ENCODE measurements at regions not wholly inside any gene's neighbourhood (a gene's known extent, or its start where the extent isn't known, plus 50 kb on each side); places are given as distances from the start of the nearest gene placed in this dataset.
A peak's percentile ranks its signal among the peaks of the same experiment; 100 is the strongest.
"Not testable (repeated sequence)": the region's sequence is repeated elsewhere in the genome, so short reads cannot be mapped to it uniquely, and the experiment has no call there.

DNA sequence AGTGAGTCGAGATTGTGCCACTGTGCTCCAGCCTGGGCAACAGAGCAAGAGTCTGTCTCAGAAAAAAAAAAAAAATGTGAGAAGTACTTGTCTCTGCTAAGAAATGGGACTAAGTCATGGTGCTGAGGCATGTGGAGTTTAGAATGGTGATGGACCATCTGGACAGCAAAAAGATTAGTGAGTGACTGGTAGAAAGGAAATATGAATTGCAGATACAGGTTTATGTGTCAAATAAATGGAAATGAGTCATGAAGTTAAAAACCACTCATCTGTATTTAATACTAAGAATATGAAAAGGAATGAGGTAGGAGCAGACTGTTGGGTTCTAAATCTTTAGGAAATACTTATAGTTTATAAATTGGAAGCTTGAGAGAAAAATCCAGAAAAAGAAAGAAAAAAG lies 625.7 kb upstream of the ANKRD30A start:
- no peak for DNase-seq

DNA sequence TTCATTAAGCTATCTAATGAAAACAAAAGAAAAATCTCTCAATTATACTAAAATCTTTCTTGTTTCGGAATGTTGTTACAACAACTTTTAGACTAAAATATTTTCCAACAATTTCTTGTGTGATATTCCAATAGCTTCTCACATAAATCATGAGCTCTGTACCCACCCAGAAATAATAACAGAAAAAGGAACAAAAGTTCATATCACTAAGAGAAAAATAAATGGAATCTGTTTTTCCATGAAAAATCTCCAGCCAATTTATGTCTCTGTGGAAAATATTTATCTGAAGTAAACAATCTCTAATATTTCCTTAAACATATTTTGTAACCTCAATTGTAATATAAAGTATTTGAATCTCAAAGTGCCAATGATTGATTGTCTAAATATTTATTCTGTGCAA lies 628.6 kb upstream of the ANKRD30A start:
- DNase-seq = no peak

DNA sequence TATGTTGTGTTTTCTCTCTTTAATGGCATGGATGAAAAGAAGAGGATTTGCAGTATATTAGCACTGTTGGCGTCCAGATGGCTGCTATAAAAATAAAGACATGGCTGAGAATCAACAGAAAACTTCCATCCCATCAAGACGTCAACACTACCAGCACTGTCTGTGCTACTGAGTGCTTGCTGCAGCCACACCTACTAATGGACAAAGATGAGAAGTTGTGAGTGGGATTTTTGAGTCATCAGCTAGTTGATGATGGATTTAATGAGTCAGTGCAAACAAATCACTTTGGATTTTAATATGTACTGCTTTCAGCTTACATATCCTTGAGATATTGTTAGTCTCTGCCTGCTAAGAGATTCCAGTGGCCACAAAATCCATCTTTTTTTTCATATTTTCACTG lies 631.0 kb upstream of the ANKRD30A start:
- DNase-seq = peak in 2 of 56 donors; percentile 1

GRCh38 chr10:36493516-36493880 lies 631.9 kb upstream of the ANKRD30A start:
- no peak for DNase-seq

- no peak for DNase-seq
Observed at GRCh38 chr10:36492590-36493515, 632.5 kb upstream of the ANKRD30A start.

DNA sequence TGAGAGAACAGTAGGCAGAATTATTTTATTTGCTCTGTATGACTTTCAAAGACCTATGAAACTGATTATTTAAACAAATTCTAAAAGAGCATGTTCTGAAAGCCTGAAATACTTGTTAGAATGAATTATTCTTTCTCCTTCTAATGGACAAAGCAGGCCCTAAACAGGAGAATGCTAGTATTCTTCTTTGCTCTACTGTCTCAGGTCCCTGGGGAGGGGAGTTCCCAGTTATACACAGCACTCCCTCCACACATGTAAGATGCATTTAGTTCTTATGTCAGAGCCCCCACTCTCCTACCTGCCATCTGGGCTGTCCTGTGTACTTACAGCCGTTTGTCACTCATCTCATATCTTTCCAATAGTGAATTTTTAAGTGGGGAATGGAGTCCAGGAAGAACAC lies 633.5 kb upstream of the ANKRD30A start:
- DNase-seq = no peak

- no peak for DNase-seq
Observed at GRCh38 chr10:36489611-36490228, 635.7 kb upstream of the ANKRD30A start.

GRCh38 chr10:36489181-36489580 lies 636.2 kb upstream of the ANKRD30A start:
- DNase-seq = no peak

DNA sequence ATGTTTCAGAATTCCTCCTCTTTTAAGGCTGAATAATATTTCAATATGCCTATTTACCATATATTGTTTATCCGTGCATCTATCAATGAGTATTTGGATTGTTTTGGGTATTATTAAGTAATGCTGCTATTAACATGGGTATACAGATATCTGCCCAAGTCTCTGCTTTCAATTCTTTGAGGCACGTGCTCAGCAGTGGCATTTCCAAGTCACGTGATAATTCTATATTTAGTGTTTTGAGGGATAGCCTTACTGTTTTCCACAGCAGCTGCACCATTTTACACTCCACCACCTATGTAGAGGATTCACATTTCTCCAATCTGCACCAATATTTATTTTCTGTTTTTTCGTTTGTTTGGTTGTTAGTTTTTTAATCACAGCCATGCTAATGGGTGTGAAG lies 636.8 kb upstream of the ANKRD30A start:
- no peak for DNase-seq

DNA sequence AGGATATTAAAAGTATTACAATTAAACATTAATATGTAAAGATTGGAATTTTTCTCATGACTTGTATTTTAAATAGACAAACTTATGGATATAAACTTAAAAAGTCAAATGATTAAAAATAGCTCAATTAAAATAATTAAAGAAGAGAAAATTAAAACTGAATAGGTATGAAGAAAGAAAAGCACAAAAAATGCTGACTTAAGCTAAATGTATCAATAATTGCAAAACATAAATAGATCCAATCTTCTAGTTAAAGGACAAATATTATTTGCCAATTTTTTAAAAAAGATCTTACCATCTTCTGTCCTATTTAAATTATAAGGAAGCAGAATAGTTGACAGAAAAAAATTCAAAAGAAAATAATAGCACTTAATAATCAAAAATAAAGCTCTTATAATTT lies 646.3 kb upstream of the ANKRD30A start:
- no peak for DNase-seq

DNA sequence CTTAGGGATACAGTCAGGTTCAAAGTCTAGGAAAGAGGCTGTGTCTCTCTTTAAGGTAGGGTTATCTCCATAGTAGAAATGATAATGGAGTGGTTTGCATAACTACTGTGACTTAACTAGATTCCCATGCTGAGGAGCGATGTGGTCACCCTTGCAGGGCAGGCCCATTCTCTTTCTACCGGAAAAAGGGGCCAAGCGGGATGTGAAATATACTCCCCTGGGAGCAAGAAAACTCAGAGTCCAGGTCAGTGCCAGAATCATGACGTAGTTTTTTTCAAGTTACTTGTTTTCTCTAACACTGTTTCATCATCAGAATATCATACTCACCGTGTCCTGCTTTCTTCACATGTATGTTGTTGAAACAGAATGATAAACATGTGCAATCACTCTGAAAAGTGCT lies 649.0 kb upstream of the ANKRD30A start:
- DNase-seq = no peak

DNA sequence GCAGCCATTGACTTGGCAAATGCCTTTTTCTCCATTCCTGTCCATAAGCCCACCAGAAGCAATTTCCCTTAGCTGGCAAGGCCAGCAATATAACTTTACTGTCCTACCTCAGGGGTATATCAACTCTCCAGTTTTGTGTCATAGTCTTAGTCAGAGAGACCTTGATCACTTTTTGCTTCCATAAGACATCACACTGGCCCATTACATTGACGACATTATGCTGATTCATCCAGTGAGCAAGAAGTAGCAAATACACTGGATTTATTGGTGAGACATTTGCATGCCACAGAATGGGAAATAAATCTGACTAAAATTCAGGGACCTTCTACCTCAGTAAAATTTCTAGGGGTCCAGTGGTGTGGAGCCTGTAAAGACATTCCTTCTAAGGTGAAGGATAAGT lies 649.7 kb upstream of the ANKRD30A start:
- DNase-seq = no peak

DNA sequence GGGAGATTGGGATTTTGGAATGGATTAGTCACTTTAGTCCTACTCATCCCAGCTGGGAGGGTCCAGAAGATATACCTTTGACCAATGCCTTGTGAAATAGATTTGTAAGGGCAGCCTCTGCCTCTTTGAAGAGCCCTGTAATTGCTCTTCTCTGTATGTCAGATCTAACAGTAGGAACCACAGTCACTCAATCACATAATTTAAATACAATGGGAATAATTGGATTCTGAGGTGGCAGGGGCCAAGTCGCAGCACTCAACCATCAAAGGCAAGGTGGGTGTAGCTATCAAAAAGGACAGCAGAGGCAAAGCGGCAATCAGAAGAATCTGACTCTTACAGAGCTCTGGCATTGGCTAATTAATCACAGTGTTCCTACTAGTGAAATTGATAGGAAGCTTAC lies 650.9 kb upstream of the ANKRD30A start:
- no peak for DNase-seq

DNA sequence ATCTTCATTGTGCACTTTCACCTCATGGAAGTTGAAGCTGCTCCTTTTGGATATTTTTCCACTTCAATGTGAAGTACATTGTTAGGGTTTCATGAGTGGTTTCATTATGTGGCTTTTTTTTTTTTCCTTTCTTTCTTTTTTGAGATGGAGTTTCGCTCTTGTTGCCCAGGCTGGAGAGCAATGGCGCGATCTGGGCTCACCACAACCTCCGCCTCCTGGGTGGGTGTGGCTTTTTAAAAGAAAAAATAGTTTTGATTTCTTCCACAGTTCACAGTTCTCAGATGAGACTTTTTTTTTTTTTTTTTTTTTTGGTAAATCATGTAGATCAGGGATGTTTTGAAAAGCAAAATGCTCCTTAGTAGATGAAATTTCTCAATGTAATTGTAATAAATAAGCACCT lies 652.3 kb upstream of the ANKRD30A start:
- no peak for DNase-seq

GRCh38 chr10:36469585-36469984 lies 655.8 kb upstream of the ANKRD30A start:
- no peak for DNase-seq

GRCh38 chr10:36468620-36469019 lies 656.8 kb upstream of the ANKRD30A start:
- DNase-seq = no peak

DNA sequence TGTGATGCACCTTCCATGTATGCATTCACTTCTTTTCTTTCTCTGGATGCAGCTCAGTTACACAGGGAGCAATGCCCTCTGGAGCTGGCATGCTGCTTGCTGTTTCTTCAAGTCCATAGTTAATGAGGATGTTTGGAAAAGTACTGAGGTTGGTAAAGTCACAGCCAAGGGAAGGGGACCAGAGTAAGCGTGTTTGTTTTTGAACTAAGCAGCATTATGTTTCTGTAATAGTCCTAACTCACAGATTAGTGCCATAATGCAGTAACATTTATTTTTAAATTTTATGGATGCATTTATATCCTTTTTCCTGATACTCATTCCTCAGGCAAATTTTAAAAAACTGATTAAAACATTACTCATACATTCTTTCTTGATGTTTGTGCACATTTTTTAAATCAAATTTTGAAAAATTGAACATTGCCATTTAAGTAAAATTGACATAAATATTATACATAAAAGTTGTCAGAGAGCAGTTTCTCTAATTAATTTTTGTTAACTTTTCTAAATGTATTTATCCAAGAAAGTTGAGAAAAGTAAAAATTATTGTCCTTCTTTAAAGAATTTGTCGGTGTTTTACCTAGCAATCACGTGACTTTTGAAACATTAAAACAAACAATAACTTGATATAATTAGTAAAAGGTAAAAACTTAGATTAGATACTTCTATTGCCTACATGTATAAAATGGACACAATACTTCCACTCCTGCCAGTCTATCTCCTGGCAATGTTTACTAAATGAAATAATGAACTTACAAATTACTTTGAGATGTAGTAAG lies 659.6 kb upstream of the ANKRD30A start:
- no peak for DNase-seq

GRCh38 chr10:36464291-36464690 lies 661.1 kb upstream of the ANKRD30A start:
- no peak for DNase-seq

- DNase-seq = no peak
Observed at GRCh38 chr10:36463390-36463789, 662.0 kb upstream of the ANKRD30A start.

DNA sequence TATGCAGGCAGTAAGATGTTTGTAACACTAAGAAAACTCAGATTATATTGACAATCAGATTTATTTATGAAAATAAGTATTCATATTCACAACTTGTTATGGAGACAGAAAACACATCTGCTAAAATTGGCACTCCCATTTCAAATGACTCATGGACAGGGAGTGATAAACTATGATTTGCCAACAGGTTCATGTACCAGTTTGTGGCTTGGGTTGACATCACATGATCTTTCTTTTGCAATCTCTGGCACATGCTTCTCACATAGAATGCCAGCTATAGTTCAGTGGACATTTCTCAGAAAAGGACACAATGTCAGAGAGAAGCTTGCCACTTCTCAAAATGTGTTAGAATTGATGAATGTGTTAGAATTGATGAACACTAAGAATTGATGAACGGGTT lies 663.2 kb upstream of the ANKRD30A start:
- no peak for DNase-seq

- not testable (repeated sequence) for DNase-seq
Observed at GRCh38 chr10:36458437-36458836, 667.0 kb upstream of the ANKRD30A start.

DNA sequence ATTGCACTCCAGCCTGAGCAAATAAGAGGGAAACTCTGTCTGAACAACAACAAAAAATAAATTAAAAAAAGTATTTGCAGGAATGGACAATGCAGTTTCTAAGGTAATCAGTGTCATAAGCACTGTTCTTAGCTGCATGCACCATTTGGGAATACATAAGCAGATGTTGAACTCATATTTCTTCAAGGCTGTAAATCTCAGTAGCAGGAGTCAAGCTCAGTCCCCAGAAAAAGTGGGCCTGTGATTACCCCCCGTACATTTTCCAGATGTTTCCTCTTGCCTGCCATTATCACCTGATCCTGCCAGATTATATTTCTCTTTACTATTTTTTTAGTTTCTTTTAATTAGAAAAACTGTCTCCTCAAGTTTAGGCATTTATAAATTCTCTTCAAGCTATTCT lies 667.6 kb upstream of the ANKRD30A start:
- DNase-seq = no peak
